Calu3 (cell line): ENCODE measurements at regions not wholly inside any gene's neighbourhood (a gene's known extent, or its start where the extent isn't known, plus 50 kb on each side); places are given as distances from the start of the nearest gene placed in this dataset.
"Not testable (repeated sequence)": the region's sequence is repeated elsewhere in the genome, so short reads cannot be mapped to it uniquely, and the experiment has no call there.

Source experiments
- BruUV-seq: library from RNA; stranded (reverse); fragments of 400-500 nt; replicated peaks from 2 replicates; lab custom pipeline; 2021; lab: Mats Ljungman, UMichigan
- CTCF ChIA-PET: fragments of 300-600 bp; sonication (Branson Sonifier 250); formaldehyde crosslinking; loops from one replicate; lab custom pipeline; 2022; ENCODE audit warnings: antibody characterized with exemption; lab: Charles Lee
- DNase-seq: peaks from one replicate; pipeline ENCODE4 v3.0.0; 2022
- H3K27ac Mint-ChIP-seq: one replicate; pipeline ENCODE4 v1.8.0; 2022; ENCODE audit warnings: mixed read lengths; ENCODE audit not compliant: unreplicated experiment
- H3K27me3 Mint-ChIP-seq: one replicate; pipeline ENCODE4 v1.8.0; 2022; ENCODE audit warnings: mixed read lengths; ENCODE audit not compliant: unreplicated experiment
- H3K36me3 Mint-ChIP-seq: one replicate; pipeline ENCODE4 v1.8.0; 2022; ENCODE audit warnings: mild to moderate bottlenecking, moderate library complexity, mixed read lengths; ENCODE audit not compliant: insufficient read depth, unreplicated experiment
- H3K4me1 Mint-ChIP-seq: one replicate; pipeline ENCODE4 v1.8.0; 2022; ENCODE audit warnings: mild to moderate bottlenecking, low read depth, mixed read lengths; ENCODE audit not compliant: unreplicated experiment
- H3K4me3 Mint-ChIP-seq: one replicate; pipeline ENCODE4 v1.8.0; 2022; ENCODE audit warnings: mild to moderate bottlenecking, low read depth, moderate library complexity, mixed read lengths; ENCODE audit not compliant: unreplicated experiment
- H3K9me3 Mint-ChIP-seq: one replicate; pipeline ENCODE4 v1.8.0; 2022; ENCODE audit warnings: low read depth, mixed read lengths; ENCODE audit not compliant: unreplicated experiment
- intact Hi-C: fragments of 100-400 bp; cut with micrococcal nuclease; formaldehyde crosslinking; loops from one replicate; pipeline ENCODE4 v1.10.0; 2022; ENCODE audit not compliant: unreplicated experiment

DNA sequence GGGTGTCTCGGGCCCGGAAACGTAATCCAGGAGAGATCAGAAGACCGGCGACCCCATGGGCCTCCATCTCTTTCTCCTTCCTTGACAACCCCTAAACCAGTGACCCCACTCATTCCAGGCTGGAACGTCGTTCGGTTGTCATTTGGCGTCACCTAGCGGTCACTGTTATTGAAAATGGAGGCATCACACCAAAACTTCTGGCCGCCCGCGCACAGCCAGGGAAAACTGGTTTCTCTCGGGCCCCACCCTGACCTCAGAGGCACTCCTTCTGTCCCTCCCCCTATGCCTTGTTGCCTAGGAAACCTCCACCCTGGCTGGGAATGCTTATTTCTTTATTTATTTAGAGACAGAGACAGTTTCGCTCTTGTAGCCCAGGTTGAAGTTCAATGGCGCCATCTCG is 2327.3 kb upstream of the TPTE start:
- BruUV-seq, H3K27ac Mint-ChIP-seq, H3K9me3 Mint-ChIP-seq, H3K27me3 Mint-ChIP-seq, H3K4me3 Mint-ChIP-seq, H3K4me1 Mint-ChIP-seq, CTCF ChIA-PET, intact Hi-C loops, DNase-seq, H3K36me3 Mint-ChIP-seq: not testable (repeated sequence)

DNA sequence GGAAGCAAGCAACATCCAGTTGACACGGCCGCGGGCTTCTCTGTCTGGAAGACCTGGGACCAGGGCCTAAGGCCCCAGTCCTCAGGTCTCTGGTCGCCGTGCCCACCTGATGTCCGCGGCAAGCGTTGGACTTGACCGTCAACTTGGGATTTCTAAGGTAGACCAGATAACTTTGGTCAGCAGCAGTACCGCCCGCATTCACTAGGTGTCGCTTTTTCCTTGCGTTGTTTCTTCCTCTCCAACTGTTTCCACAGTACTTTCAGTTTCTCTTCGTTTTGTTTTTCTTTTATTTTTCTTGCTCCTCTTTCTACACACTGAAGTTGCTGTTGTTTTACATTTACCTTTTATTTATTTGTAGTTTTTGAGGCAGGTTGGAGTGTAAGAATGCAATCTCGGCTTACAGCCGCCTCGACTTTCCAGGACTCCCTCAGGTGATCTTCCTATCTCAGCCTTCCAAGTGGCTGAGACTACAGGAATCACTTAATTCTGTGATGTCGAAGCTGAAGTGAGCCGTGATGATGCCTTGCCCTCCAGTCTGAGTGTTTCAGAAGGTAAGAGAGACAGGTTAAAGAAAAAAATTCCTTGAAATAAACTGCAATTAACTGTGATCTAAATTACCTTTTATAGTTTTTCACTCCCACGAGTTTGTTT is 2323.9 kb upstream of the TPTE start:
- H3K36me3 Mint-ChIP-seq, H3K27ac Mint-ChIP-seq, H3K9me3 Mint-ChIP-seq, H3K27me3 Mint-ChIP-seq, CTCF ChIA-PET, BruUV-seq, DNase-seq, H3K4me1 Mint-ChIP-seq, H3K4me3 Mint-ChIP-seq, intact Hi-C loops: not testable (repeated sequence)

DNA sequence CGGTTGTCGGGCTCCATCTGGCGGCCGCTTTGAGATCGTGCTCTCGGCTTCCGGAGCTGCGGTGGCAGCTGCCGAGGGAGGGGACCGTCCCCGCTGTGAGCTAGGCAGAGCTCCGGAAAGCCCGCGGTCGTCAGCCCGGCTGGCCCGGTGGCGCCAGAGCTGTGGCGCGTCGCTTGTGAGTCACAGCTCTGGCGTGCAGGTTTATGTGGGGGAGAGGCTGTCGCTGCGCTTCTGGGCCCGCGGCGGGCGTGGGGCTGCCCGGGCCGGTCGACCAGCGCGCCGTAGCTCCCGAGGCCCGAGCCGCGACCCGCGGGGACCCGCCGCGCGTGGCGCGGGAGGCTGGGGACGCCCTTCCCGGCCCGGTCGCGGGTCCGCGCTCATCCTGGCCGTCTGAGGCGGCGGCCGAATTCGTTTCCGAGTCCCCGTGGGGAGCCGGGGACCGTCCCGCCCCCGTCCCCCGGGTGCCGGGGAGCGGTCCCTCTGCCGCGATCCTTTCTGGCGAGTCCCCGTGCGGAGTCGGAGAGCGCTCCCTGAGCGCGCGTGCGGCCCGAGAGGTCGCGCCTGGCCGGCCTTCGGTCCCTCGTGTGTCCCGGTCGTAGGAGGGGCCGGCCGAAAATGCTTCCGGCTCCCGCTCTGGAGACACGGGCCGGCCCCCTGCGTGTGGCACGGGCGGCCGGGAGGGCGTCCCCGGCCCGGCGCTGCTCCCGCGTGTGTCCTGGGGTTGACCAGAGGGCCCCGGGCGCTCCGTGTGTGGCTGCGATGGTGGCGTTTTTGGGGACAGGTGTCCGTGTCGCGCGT is 2316.1 kb upstream of the TPTE start:
- H3K9me3 Mint-ChIP-seq, intact Hi-C loops, H3K4me1 Mint-ChIP-seq, H3K27ac Mint-ChIP-seq, BruUV-seq, H3K36me3 Mint-ChIP-seq, DNase-seq, H3K27me3 Mint-ChIP-seq, CTCF ChIA-PET, H3K4me3 Mint-ChIP-seq: not testable (repeated sequence)

DNA sequence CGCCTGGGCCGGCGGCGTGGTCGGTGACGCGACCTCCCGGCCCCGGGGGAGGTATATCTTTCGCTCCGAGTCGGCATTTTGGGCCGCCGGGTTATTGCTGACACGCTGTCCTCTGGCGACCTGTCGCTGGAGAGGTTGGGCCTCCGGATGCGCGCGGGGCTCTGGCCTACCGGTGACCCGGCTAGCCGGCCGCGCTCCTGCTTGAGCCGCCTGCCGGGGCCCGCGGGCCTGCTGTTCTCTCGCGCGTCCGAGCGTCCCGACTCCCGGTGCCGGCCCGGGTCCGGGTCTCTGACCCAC is 2315.5 kb upstream of the TPTE start:
- intact Hi-C loops, DNase-seq, H3K4me1 Mint-ChIP-seq, H3K36me3 Mint-ChIP-seq, H3K9me3 Mint-ChIP-seq, H3K27me3 Mint-ChIP-seq, H3K27ac Mint-ChIP-seq, BruUV-seq, CTCF ChIA-PET, H3K4me3 Mint-ChIP-seq: not testable (repeated sequence)

DNA sequence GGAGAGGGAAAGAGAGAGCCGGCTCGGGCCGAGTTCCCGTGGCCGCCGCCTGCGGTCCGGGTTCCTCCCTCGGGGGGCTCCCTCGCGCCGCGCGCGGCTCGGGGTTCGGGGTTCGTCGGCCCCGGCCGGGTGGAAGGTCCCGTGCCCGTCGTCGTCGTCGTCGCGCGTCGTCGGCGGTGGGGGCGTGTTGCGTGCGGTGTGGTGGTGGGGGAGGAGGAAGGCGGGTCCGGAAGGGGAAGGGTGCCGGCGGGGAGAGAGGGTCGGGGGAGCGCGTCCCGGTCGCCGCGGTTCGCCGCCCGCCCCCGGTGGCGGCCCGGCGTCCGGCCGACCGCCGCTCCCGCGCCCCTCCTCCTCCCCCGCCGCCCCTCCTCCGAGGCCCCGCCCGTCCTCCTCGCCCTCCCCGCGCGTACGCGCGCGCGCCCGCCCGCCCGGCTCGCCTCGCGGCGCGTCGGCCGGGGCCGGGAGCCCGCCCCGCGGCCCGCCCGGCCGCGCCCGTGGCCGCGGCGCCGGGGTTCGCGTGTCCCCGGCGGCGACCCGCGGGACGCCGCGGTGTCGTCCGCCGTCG is 2308.3 kb upstream of the TPTE start:
- DNase-seq, intact Hi-C loops, H3K27ac Mint-ChIP-seq, CTCF ChIA-PET, BruUV-seq, H3K4me3 Mint-ChIP-seq, H3K9me3 Mint-ChIP-seq, H3K27me3 Mint-ChIP-seq, H3K36me3 Mint-ChIP-seq, H3K4me1 Mint-ChIP-seq: not testable (repeated sequence)

DNA sequence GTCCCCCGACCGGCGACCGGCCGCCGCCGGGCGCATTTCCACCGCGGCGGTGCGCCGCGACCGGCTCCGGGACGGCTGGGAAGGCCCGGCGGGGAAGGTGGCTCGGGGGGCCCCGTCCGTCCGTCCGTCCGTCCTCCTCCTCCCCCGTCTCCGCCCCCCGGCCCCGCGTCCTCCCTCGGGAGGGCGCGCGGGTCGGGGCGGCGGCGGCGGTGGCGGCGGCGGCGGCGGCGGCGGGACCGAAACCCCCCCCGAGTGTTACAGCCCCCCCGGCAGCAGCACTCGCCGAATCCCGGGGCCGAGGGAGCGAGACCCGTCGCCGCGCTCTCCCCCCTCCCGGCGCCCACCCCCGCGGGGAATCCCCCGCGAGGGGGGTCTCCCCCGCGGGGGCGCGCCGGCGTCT is 2306.8 kb upstream of the TPTE start:
- H3K36me3 Mint-ChIP-seq, DNase-seq, H3K9me3 Mint-ChIP-seq, H3K27ac Mint-ChIP-seq, CTCF ChIA-PET, H3K4me1 Mint-ChIP-seq, H3K27me3 Mint-ChIP-seq, H3K4me3 Mint-ChIP-seq, BruUV-seq, intact Hi-C loops: not testable (repeated sequence)

DNA sequence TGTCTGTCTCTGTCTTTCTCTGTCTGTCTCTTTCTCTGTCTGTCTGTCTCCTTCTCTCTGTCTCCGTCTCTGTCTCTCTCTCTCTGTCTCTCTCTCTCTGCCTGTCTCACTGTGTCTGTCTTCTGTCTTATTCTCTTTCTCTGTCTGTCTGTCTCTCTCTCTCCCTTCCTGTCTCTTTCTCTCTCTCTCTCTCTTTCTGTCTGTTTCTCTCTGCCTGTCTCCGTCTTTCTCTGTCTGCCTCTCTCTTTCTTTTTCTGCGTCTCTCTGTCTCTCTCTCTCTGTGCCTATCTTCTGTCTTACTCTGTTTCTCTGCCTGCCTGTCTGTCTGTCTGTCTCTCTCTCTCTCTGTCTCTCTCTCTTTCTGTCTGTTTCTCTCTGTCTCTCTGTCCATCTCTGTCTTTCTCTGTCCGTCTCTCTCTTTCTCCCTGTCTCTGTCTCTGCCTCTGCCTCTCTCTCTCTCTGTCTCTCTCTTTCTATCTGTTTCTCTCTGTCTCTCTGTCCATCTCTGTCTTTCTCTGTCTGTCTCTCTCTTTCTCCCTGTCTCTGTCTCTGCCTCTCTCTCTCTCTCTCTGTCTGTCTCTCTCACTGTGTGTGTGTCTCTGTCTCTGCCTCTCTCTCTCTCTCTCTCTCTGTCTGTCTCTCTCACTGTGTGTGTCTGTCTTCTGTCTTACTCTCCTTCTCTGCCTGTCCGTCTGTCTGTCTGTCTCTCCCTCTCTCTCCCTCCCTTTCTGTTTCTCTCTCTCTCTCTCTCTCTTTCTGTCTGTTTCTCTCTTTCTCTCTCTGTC is 2291.8 kb upstream of the TPTE start:
- Mint-ChIP-seq H3K27me3 (peaks cover 26% of the 10 kb centered on the region), H3K36me3 (peaks cover 12% of the 10 kb centered on the region)
- DNase-seq, CTCF ChIA-PET, H3K4me1 Mint-ChIP-seq, H3K27ac Mint-ChIP-seq, H3K9me3 Mint-ChIP-seq, H3K4me3 Mint-ChIP-seq, BruUV-seq, intact Hi-C loops: not testable (repeated sequence)

DNA sequence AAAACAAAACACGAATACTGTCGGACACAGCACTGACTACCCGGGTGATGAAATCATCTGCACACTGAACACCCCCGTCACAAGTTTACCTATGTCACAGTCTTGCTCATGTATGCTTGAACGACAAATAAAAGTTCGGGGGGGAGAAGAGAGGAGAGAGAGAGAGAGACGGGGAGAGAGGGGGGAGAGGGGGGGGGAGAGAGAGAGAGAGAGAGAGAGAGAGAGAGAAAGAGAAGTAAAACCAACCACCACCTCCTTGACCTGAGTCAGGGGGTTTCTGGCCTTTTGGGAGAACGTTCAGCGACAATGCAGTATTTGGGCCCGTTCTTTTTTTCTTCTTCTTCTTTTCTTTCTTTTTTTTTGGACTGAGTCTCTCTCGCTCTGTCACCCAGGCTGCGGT is 2290.1 kb upstream of the TPTE start:
- DNase-seq, BruUV-seq, intact Hi-C loops, H3K4me3 Mint-ChIP-seq, H3K4me1 Mint-ChIP-seq, H3K9me3 Mint-ChIP-seq, H3K27ac Mint-ChIP-seq, CTCF ChIA-PET: not testable (repeated sequence)
- H3K36me3 Mint-ChIP-seq, result peaks cover 12% of the 10 kb centered on the region
- H3K27me3 Mint-ChIP-seq, result peaks cover 26% of the 10 kb centered on the region

DNA sequence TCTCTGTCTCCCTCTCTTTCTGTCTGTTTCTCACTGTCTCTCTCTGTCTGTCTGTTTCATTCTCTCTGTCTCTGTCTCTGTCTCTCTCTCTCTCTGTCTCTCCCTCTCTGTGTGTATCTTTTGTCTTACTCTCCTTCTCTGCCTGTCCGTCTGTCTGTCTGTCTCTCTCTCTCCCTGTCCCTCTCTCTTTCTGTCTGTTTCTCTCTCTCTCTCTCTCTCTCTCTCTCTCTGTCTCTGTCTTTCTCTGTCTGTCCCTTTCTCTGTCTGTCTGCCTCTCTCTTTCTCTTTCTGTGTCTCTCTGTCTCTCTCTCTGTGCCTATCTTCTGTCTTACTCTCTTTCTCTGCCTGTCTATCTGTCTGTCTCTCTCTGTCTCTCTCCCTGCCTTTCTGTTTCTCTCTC is 2288.4 kb upstream of the TPTE start:
- CTCF ChIA-PET, H3K27ac Mint-ChIP-seq, intact Hi-C loops, BruUV-seq, DNase-seq, H3K4me1 Mint-ChIP-seq, H3K4me3 Mint-ChIP-seq, H3K9me3 Mint-ChIP-seq: not testable (repeated sequence)
- Mint-ChIP-seq H3K27me3 (peaks cover 25% of the 10 kb centered on the region), H3K36me3 (peaks cover 12% of the 10 kb centered on the region)
